ENCODE measurements at regions not wholly inside any gene's neighbourhood (a gene's known extent, or its start where the extent isn't known, plus 50 kb on each side); places are given as distances from the start of the nearest gene placed in this dataset.

DNA sequence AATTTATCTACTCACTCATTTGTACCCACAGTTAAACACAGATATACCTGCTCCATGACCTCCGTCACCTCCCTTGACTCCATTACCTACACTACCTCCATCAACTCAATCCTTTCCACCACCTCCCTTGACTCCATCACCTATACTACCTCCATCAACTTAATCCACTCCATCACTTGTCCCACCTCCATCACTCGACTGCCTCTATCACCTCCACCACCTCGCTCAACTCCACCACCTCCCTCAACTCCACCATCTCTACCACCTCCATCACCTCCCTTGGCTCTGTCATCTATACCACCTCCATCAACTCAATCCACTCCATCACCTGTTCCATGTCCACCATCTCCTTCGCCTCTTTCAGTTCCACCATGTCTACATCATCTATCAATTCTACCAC lies 51.3 kb upstream of the WNT7A start:
- TF ChIP-seq, protein P1, sequence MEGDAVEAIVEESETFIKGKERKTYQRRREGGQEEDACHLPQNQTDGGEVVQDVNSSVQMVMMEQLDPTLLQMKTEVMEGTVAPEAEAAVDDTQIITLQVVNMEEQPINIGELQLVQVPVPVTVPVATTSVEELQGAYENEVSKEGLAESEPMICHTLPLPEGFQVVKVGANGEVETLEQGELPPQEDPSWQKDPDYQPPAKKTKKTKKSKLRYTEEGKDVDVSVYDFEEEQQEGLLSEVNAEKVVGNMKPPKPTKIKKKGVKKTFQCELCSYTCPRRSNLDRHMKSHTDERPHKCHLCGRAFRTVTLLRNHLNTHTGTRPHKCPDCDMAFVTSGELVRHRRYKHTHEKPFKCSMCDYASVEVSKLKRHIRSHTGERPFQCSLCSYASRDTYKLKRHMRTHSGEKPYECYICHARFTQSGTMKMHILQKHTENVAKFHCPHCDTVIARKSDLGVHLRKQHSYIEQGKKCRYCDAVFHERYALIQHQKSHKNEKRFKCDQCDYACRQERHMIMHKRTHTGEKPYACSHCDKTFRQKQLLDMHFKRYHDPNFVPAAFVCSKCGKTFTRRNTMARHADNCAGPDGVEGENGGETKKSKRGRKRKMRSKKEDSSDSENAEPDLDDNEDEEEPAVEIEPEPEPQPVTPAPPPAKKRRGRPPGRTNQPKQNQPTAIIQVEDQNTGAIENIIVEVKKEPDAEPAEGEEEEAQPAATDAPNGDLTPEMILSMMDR (IDR thresholded peaks at IDR 0.05) = no peak
- TF ChIP-seq ZFX (IDR thresholded peaks at IDR 0.05; ENCODE audit: borderline replicate concordance) = no peak

All from 22Rv1 (cell line).